ENCODE measurements at regions not wholly inside any gene's neighbourhood (a gene's known extent, or its start where the extent isn't known, plus 50 kb on each side); places are given as distances from the start of the nearest gene placed in this dataset.

- no peak for DNase-seq (ENCODE audit: low read depth, low spot score)
- no peak overlapping the region for H3K4me3 ChIP-seq (ENCODE audit: low read length)
Measured at GRCh38 chr14:104359301-104359968, 220.1 kb upstream of the C14orf180 start.

DNA sequence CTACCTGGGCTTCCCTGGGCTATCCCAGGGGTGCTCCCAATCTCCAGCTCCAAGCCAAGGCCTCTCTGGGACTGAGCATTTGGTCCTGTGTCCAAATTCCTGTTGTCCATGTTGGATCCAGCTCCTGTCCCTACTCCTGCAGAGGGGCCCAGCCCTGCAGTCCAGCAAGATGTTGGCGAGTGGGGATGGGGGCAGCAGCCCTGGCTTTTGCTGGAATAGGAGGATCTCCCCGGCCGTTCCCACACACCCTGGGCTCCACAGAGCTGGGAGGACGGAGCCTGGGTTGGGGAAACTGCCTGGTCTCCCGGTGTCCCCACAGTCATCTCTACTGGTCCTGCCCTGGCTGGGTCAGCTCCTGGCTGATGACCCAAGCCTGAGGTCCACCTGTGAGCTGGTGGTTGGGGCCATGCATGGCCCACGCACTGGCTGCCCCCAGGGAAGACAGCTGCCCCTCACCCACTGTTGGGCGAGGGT is 219.6 kb upstream of the C14orf180 start:
- no peak for DNase-seq (ENCODE audit: low read depth, low spot score)
- no peak overlapping the region for H3K4me3 ChIP-seq (ENCODE audit: low read length)

GRCh38 chr14:104360501-104360900 is 219.1 kb upstream of the C14orf180 start:
- DNase-seq (ENCODE audit: low read depth, low spot score): no peak
- H3K4me3 ChIP-seq (ENCODE audit: low read length): no peak overlapping the region

GRCh38 chr14:104361101-104361591 is 218.4 kb upstream of the C14orf180 start:
- DNase-seq (ENCODE audit: low read depth, low spot score): no peak

DNA sequence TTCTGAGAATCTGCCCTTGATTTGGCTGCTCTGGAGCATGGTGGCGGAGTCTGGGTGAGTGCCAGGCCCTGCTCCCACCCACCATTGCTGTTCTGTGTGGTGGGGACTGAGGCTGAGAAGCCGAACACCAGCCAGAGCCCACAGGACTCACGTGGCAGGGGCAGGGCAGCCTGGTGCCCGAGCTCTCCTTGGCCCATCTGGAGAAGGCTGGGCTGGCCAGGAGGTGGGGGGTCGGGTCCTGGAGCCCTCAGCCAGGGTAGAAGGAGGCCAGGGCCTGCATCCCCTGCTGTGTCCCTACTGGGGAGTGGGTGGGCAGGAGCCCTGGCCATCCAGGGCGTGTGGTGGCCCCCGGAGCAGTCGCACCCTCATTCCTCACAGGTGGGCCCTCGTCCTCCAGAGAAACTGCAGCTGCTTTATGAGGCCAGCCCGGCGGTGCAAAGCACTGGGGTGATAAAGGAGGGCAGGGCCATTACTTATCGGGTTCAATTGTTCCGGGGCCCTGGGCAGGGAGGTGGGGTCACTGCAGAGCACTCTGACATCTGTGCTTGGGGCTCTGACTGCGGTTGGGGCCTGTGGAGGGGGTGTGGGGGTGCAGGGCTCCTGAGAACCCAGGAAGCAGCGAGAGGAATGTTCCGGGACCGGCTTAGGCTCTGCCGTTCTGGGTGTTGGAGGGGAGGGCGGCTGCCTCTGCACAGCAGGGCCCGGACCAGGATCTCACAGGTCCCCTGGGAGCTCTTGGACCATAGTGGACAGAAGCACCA is 217.5 kb upstream of the C14orf180 start:
- DNase-seq (ENCODE audit: low read depth, low spot score): no peak
- H3K4me3 ChIP-seq (ENCODE audit: low read length): no peak overlapping the region

More at GRCh38 chr14:104361101-104361591, 218.4 kb upstream of the C14orf180 start:
- no peak overlapping the region for H3K4me3 ChIP-seq (ENCODE audit: low read length)

DNA sequence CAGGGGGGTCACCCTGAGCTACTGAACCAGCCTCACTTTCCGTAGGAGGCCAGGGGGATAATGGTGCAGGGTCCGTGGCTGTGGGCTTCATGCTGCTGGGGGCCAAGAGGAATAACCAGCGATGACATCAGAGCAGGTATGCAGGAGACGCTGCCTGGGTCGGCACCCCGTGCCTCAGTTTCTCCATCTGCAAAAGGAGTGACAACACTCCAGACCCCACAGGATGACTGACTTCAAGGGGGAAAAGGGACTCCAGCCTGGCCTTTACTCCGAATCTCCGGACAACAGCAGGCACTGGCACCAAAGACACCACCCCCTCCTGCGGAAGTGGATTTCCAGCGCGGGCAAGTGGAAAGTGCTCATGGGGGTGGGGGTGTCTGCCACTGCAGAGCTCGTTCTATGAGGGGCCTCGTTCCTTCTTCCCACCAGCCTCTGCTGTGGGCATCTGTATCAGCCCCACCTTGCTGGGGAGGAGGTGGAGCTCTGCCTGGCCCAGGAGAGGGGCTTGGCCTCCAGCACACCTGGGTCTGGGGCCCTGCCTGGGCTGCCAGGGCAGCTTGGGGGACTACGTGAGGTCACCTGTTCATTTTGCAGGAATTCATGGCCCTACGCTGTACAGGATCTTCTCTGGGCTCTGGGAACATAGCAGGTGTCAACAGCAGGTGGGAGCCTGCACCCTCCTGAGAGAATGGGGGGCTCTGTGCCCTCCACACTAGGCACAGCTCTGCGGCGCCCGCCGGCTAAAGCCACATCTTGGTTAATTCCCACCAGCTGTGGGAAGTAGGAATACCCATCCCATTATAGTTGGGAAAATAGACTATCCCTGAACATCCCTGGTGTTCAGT is 216.6 kb upstream of the C14orf180 start:
- H3K4me3 ChIP-seq (ENCODE audit: low read length): no peak overlapping the region
- DNase-seq (ENCODE audit: low read depth, low spot score): no peak

DNA sequence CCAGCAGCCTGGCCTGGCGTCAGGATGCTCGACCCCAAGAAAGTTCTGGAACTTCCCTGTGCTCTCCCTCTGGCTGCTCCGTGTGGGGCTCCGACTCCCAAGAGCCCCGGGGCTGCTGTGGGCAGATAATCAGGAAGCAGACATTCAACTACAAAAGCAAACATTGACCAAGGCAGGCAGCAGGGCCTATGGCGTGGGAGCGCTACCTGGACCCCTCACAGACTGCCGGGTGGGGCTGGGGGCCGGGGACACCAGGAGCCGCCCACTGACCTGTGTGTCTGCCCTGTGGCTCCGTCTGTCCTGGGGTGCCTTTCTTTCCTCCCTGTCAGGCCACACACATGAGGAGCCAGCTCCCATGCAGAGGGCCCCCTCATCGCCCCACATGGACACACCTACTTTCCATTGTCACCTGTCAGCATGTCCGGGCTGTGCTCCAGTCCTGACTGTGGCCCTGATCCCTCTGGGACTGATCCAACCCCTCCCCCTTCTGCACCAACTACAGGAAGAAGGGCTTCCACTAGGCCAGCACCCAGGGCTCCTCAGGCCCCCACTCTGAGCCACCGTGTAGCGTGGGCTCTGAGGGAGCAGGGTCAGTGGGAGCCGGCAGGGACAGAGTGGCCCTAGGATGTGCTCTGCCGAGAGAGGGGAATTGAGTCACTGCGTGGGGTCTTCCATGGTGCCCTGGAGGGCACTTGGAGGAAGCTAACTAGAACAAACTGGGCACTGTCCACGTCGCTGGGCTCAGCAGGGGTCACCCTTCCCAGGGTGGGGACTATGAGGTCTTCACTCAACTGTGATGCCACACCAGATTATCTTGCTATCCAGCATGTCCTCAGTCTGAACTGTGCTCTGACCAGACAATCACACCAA is 215.4 kb upstream of the C14orf180 start:
- no peak overlapping the region for H3K4me3 ChIP-seq (ENCODE audit: low read length)
- no peak for DNase-seq (ENCODE audit: low read depth, low spot score)

- no peak for DNase-seq (ENCODE audit: low read depth, low spot score)
- H3K4me3 ChIP-seq (ENCODE audit: low read length): no peak overlapping the region
Measured at GRCh38 chr14:104364830-104365229, 214.7 kb upstream of the C14orf180 start.

DNA sequence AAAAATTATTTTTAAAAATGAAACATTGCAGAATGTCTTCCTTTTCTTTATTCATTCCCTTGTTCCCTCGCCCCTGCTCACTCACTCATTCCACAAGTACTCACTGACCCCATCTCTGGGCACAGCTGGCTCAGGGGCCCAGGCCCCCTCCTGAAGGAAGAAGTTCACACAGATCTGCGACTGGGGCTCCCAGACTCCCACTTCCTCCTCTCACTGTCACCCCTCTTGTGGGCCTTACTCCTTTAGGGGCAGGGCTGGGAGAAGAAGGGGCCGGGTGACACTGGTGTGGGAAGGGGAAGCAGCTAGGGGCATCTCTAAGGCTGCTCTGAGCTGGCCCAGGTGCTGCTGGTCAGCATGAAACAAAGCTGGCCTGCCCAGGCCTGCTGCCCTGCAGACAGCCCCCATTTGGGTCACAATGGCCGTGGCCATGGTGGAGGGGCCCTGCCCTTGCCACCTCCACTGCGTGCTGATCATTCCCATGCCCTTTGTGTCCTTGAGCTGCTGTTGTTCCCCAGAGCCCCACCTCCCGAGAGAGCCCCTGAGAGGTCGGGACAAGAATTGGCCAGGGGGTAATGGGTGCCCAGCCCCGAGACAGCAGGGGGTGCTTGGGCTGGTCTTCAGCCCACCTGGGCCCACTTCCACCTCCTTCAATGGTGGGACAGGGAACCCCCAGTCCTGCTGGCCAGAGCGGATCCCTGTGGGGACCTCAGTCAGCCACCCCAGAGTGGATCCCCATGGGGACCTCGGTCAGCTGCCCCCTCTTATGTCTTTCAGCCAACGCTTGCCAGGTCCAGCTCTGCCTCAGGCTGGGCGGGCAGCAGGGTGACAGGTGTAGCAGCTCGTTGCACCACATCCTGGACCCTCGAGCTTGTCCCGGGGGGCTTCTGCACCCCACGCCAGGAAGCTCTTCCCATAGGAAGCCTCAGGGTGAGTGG is 212.4 kb upstream of the C14orf180 start:
- no peak overlapping the region for H3K4me3 ChIP-seq (ENCODE audit: low read length)
- no peak for DNase-seq (ENCODE audit: low read depth, low spot score)

GRCh38 chr14:104367866-104368750 is 211.5 kb upstream of the C14orf180 start:
- no peak overlapping the region for H3K4me3 ChIP-seq (ENCODE audit: low read length)
- DNase-seq (ENCODE audit: low read depth, low spot score): no peak

GRCh38 chr14:104368751-104369100 is 210.8 kb upstream of the C14orf180 start:
- H3K4me3 ChIP-seq (ENCODE audit: low read length): no peak overlapping the region
- DNase-seq (ENCODE audit: low read depth, low spot score): no peak

DNA sequence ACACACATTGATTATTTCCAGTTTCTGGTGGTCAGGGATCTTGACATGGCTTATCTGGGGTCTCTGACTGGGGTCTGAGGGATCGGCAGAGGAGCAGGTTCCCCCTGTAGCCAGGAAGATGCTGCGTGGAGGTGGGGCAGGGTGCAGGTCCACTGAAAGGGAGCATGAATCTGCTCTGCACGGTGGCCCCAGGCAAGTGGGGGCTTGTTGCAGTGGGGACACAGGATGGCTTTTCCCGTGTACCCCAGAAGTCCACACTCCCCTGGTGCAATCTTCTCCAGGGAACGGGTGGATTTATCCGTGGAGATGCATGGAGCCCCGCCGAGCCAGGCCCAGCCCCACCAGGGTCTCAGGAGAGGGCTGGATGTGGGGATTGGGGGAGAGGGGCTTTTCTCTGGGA is 210.4 kb upstream of the C14orf180 start:
- no peak overlapping the region for H3K4me3 ChIP-seq (ENCODE audit: low read length)
- DNase-seq (ENCODE audit: low read depth, low spot score): no peak

GRCh38 chr14:104370256-104370870 is 209.2 kb upstream of the C14orf180 start:
- no peak for DNase-seq (ENCODE audit: low read depth, low spot score)

DNA sequence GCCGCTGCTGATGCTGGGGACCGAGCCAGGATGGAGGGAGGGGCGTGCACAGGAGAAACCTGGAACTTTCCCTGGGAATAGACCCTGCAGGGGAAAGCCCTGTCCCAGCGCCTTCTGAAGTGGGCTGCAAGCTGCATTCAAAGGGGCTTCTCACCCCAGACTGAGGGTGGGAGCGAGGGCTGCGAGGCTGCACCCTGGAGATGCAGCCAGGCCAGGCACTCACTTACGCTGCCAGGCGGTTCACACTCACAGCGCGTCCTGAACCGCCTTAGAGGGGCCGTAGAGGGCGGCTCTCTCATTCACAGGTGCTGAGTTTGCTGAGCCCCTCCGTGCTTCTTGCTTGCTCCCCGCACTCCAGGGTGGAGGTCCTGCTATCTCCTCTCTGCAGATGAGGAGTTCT is 208.5 kb upstream of the C14orf180 start:
- H3K4me3 ChIP-seq (ENCODE audit: low read length): no peak overlapping the region
- no peak for DNase-seq (ENCODE audit: low read depth, low spot score)

More at GRCh38 chr14:104370256-104370870, 209.2 kb upstream of the C14orf180 start:
- H3K4me3 ChIP-seq (ENCODE audit: low read length): no peak overlapping the region

- no peak for DNase-seq (ENCODE audit: low read depth, low spot score)
- no peak overlapping the region for H3K4me3 ChIP-seq (ENCODE audit: low read length)
Measured at GRCh38 chr14:104371917-104372316, 207.6 kb upstream of the C14orf180 start.

DNA sequence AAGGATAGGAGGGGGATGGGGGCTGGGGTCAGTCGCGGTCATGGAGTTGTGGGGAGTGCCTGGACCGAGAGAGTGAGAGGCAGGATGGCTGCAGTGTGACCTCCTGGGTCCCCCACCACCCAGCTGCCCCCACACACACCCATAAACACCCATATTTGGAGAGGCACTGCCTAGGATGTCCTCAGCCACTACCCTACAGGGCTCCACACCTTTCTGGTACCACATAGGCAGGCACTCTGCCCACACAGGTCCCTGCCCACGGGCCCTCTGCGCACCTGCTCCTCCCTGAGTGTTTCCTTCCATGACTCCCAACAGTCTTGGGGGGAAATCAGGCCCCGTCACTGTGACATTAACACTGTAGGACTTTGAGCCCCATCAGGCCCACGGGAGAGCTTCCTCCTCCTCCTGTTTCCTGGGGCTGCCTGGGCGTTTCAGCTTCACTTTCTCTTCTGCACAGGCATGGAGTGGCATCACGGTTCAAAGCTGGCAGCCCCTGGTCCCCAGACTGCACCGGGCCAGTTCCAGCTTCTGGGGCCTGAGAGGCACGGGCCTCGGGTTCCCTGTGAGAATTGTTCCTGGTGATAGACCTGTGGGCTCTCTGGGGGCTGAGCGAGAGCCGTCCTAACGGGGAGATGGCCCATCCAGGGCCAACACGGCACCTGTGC is 207.0 kb upstream of the C14orf180 start:
- no peak for DNase-seq (ENCODE audit: low read depth, low spot score)
- no peak overlapping the region for H3K4me3 ChIP-seq (ENCODE audit: low read length)
